IPS-18a (cell line): ENCODE measurements at regions not wholly inside any gene's neighbourhood (a gene's known extent, or its start where the extent isn't known, plus 50 kb on each side); places are given as distances from the start of the nearest gene placed in this dataset.

ENCODE experiments used
- H3K27ac ChIP-seq: one replicate; pipeline ENCODE4 v1.5.1; 2013; ENCODE audit warnings: low read length
- H3K27me3 ChIP-seq: one replicate; pipeline ENCODE4 v1.6.1; 2013; ENCODE audit warnings: mild to moderate bottlenecking, low read length; ENCODE audit not compliant: control insufficient read depth, insufficient read depth
- H3K36me3 ChIP-seq: one replicate; pipeline ENCODE4 v1.6.1; 2013; ENCODE audit warnings: low read depth, low read length; ENCODE audit not compliant: control insufficient read depth
- H3K4me1 ChIP-seq: one replicate; pipeline ENCODE4 v1.6.1; 2013; ENCODE audit warnings: low read depth, low read length; ENCODE audit not compliant: control insufficient read depth
- H3K4me3 ChIP-seq: one replicate; pipeline ENCODE4 v1.5.1; 2013; ENCODE audit warnings: low read length
- H3K9ac ChIP-seq: one replicate; pipeline ENCODE4 v1.6.1; 2013; ENCODE audit warnings: mild to moderate bottlenecking, low read length, moderate library complexity
- H3K9me3 ChIP-seq: one replicate; pipeline ENCODE4 v1.6.1; 2013; ENCODE audit warnings: low read depth, low read length; ENCODE audit not compliant: control insufficient read depth

GRCh38 chr11:104573441-104573990, 324.7 kb downstream of the CASP12 start:
- Histone ChIP-seq H3K27ac (no peak overlapping the region), H3K36me3 (no peaks in the 10 kb centered on the region), H3K9ac (no peak overlapping the region)

GRCh38 chr11:104572279-104572678, 326.0 kb downstream of the CASP12 start:
- H3K9ac ChIP-seq, result no peak overlapping the region
- H3K27ac ChIP-seq, result no peak overlapping the region
- H3K27me3 ChIP-seq, result no peaks in the 10 kb centered on the region
- no peaks in the 10 kb centered on the region for H3K4me1 ChIP-seq
- no peaks in the 10 kb centered on the region for H3K9me3 ChIP-seq
- H3K4me3 ChIP-seq, result no peak overlapping the region
- H3K36me3 ChIP-seq, result no peaks in the 10 kb centered on the region

More at GRCh38 chr11:104573441-104573990, 324.7 kb downstream of the CASP12 start:
- Histone ChIP-seq H3K27me3 (no peaks in the 10 kb centered on the region), H3K4me3 (no peak overlapping the region), H3K9me3 (no peaks in the 10 kb centered on the region), H3K4me1 (no peaks in the 10 kb centered on the region)

- H3K4me1 ChIP-seq, result no peaks in the 10 kb centered on the region
- no peak overlapping the region for H3K9ac ChIP-seq
- no peak overlapping the region for H3K4me3 ChIP-seq
- H3K9me3 ChIP-seq, result no peaks in the 10 kb centered on the region
- no peaks in the 10 kb centered on the region for H3K36me3 ChIP-seq
- H3K27me3 ChIP-seq, result no peaks in the 10 kb centered on the region
- H3K27ac ChIP-seq, result no peak overlapping the region
Observed at GRCh38 chr11:104570078-104570701, 328.1 kb downstream of the CASP12 start.

GRCh38 chr11:104565583-104565961, 332.7 kb downstream of the CASP12 start:
- H3K27me3 ChIP-seq, result no peaks in the 10 kb centered on the region
- H3K36me3 ChIP-seq, result no peaks in the 10 kb centered on the region
- H3K4me3 ChIP-seq, result no peak overlapping the region
- H3K4me1 ChIP-seq, result no peaks in the 10 kb centered on the region
- no peak overlapping the region for H3K27ac ChIP-seq
- no peaks in the 10 kb centered on the region for H3K9me3 ChIP-seq
- H3K9ac ChIP-seq, result no peak overlapping the region

GRCh38 chr11:104564921-104565582, 333.2 kb downstream of the CASP12 start:
- Histone ChIP-seq H3K27me3 (no peaks in the 10 kb centered on the region), H3K9me3 (no peaks in the 10 kb centered on the region), H3K36me3 (no peaks in the 10 kb centered on the region), H3K27ac (no peak overlapping the region), H3K4me3 (no peak overlapping the region), H3K4me1 (no peaks in the 10 kb centered on the region), H3K9ac (no peak overlapping the region)

GRCh38 chr11:104556606-104557301, 341.5 kb downstream of the CASP12 start:
- Histone ChIP-seq H3K9ac (no peak overlapping the region), H3K4me1 (no peaks in the 10 kb centered on the region), H3K27me3 (no peaks in the 10 kb centered on the region), H3K36me3 (no peaks in the 10 kb centered on the region), H3K4me3 (no peak overlapping the region), H3K27ac (no peak overlapping the region), H3K9me3 (no peaks in the 10 kb centered on the region)

GRCh38 chr11:104549019-104549418, 349.2 kb downstream of the CASP12 start:
- no peaks in the 10 kb centered on the region for H3K27me3 ChIP-seq
- no peak overlapping the region for H3K9ac ChIP-seq
- no peaks in the 10 kb centered on the region for H3K4me1 ChIP-seq
- no peaks in the 10 kb centered on the region for H3K36me3 ChIP-seq
- no peak overlapping the region for H3K4me3 ChIP-seq
- H3K27ac ChIP-seq, result no peak overlapping the region
- H3K9me3 ChIP-seq, result no peaks in the 10 kb centered on the region

GRCh38 chr11:104547996-104548661, 350.1 kb downstream of the CASP12 start:
- Histone ChIP-seq H3K4me1 (no peaks in the 10 kb centered on the region), H3K9me3 (no peaks in the 10 kb centered on the region), H3K36me3 (no peaks in the 10 kb centered on the region), H3K9ac (no peak overlapping the region), H3K4me3 (no peak overlapping the region), H3K27me3 (no peaks in the 10 kb centered on the region), H3K27ac (no peak overlapping the region)

- Histone ChIP-seq H3K4me3 (no peak overlapping the region), H3K27ac (no peak overlapping the region), H3K36me3 (no peaks in the 10 kb centered on the region), H3K4me1 (no peaks in the 10 kb centered on the region), H3K9ac (no peak overlapping the region), H3K27me3 (no peaks in the 10 kb centered on the region), H3K9me3 (no peaks in the 10 kb centered on the region)
Observed at GRCh38 chr11:104546501-104546900, 351.8 kb downstream of the CASP12 start.

GRCh38 chr11:104541701-104542100, 356.6 kb downstream of the CASP12 start:
- no peak overlapping the region for H3K9ac ChIP-seq
- no peak overlapping the region for H3K27ac ChIP-seq
- H3K4me3 ChIP-seq, result no peak overlapping the region

GRCh38 chr11:104538313-104538712, 359.9 kb downstream of the CASP12 start:
- Histone ChIP-seq H3K9ac (no peak overlapping the region), H3K27me3 (no peaks in the 10 kb centered on the region), H3K9me3 (no peaks in the 10 kb centered on the region), H3K36me3 (no peaks in the 10 kb centered on the region), H3K4me1 (peaks cover 9% of the 10 kb centered on the region), H3K27ac (no peak overlapping the region), H3K4me3 (no peak overlapping the region)

More at GRCh38 chr11:104541701-104542100, 356.6 kb downstream of the CASP12 start:
- H3K9me3 ChIP-seq, result no peaks in the 10 kb centered on the region
- H3K36me3 ChIP-seq, result no peaks in the 10 kb centered on the region
- H3K4me1 ChIP-seq, result no peaks in the 10 kb centered on the region
- no peaks in the 10 kb centered on the region for H3K27me3 ChIP-seq
